Neural cell (in vitro differentiated cells): ENCODE measurements at regions not wholly inside any gene's neighbourhood (a gene's known extent, or its start where the extent isn't known, plus 50 kb on each side); places are given as distances from the start of the nearest gene placed in this dataset.

Experiments used
- H2AFZ ChIP-seq: fragments of 200-600, 300-800 bp; sonication (generic), shearing (Covaris generic); 2 replicates; pipeline ENCODE4 v1.6.0; 2014; ENCODE audit warnings: low read depth, mild to moderate bottlenecking, antibody characterized with exemption, low read length, moderate library complexity
- H3F3A ChIP-seq: fragments of 200-600 bp; shearing (Covaris generic); 2 replicates; pipeline ENCODE4 v1.6.1; 2016; ENCODE audit warnings: mild to moderate bottlenecking, moderate library complexity, mixed read lengths, antibody characterized with exemption, low read length; ENCODE audit not compliant: insufficient read depth, poor library complexity, severe bottlenecking
- H3K27ac ChIP-seq: fragments of 200-600, 300-800 bp; sonication (generic), shearing (Covaris generic); 2 replicates; pipeline ENCODE4 v1.5.1; 2014; ENCODE audit warnings: mild to moderate bottlenecking, low read length, moderate library complexity
- H3K27me3 ChIP-seq: fragments of 300-800, 200-600 bp; sonication (generic), shearing (Covaris generic); 2 replicates; pipeline ENCODE4 v1.6.0; 2014; ENCODE audit warnings: mild to moderate bottlenecking, low read depth, low read length, moderate library complexity; ENCODE audit not compliant: insufficient read depth
- H3K36me3 ChIP-seq: fragments of 300-800, 200-600 bp; sonication (generic), shearing (Covaris generic); 2 replicates; pipeline ENCODE4 v1.5.1; 2014; ENCODE audit warnings: mild to moderate bottlenecking, antibody characterized with exemption, low read length, moderate library complexity; ENCODE audit not compliant: insufficient read depth
- H3K4me2 ChIP-seq: fragments of 300-800, 200-600 bp; sonication (generic), shearing (Covaris generic); 2 replicates; pipeline ENCODE4 v1.6.0; 2014; ENCODE audit warnings: mild to moderate bottlenecking, low read length
- H3K4me3 ChIP-seq: fragments of 300-800, 200-600 bp; sonication (generic), shearing (Covaris generic); 2 replicates; pipeline ENCODE4 v1.5.1; 2014; ENCODE audit warnings: mild to moderate bottlenecking, low read length, moderate library complexity
- H3K79me2 ChIP-seq: fragments of 200-600 bp; shearing (Covaris generic); replicated peaks from 2 replicates; pipeline ENCODE4 v1.6.0; 2014; ENCODE audit warnings: mild to moderate bottlenecking, low read length, moderate library complexity; ENCODE audit not compliant: insufficient read depth
- H3K9ac ChIP-seq: fragments of 300-800, 200-600 bp; sonication (generic), shearing (Covaris generic); 2 replicates; pipeline ENCODE4 v1.6.1; 2016; ENCODE audit warnings: mild to moderate bottlenecking, low read length, mixed read lengths
- H3K9me2 ChIP-seq: fragments of 200-600 bp; shearing (Covaris generic); 2 replicates; pipeline ENCODE4 v1.6.1; 2016; ENCODE audit warnings: mild to moderate bottlenecking, low read length, mixed read lengths; ENCODE audit not compliant: insufficient read depth
- H3K9me3 ChIP-seq: fragments of 200-600, 300-800 bp; sonication (generic), shearing (Covaris generic); 2 replicates; pipeline ENCODE4 v1.6.1; 2016; ENCODE audit warnings: mild to moderate bottlenecking, mixed run types, low read length, moderate library complexity, mixed read lengths
- H4K20me1 ChIP-seq: fragments of 200-600 bp; shearing (Covaris generic); 2 replicates; pipeline ENCODE4 v1.6.1; 2016; ENCODE audit warnings: mild to moderate bottlenecking, mixed run types; ENCODE audit not compliant: insufficient read depth
- CTCF ChIP-seq: fragments of 450-650 bp; IDR thresholded peaks from 2 replicates; pipeline ENCODE4 v1.5.1; 2014; ENCODE audit warnings: antibody characterized with exemption, mild to moderate bottlenecking, moderate library complexity; ENCODE audit not compliant: poor library complexity, severe bottlenecking
- EP300 ChIP-seq: fragments of 450-650 bp; conservative IDR thresholded peaks from 2 replicates; pipeline ENCODE4 v1.6.1; 2014; ENCODE audit warnings: antibody characterized with exemption, mild to moderate bottlenecking, moderate library complexity; ENCODE audit not compliant: poor library complexity, severe bottlenecking
- EZH2 ChIP-seq: fragments of 200-600, 300-800 bp; shearing (Covaris generic), sonication (generic); IDR thresholded peaks from 2 replicates; pipeline ENCODE4 v1.6.1; 2014; ENCODE audit warnings: antibody characterized with exemption, low read length, borderline replicate concordance, mild to moderate bottlenecking; ENCODE audit not compliant: insufficient read depth, poor library complexity, severe bottlenecking
- MXI1 ChIP-seq: fragments of 450-650 bp; conservative IDR thresholded peaks from 2 replicates; pipeline ENCODE4 v1.6.1; 2014; ENCODE audit warnings: antibody characterized with exemption, mild to moderate bottlenecking; ENCODE audit not compliant: poor library complexity, severe bottlenecking
- POLR2AphosphoS5 ChIP-seq: IDR thresholded peaks from 2 replicates; pipeline ENCODE4 v1.6.1; 2012
- RAD21 ChIP-seq: fragments of 450-650 bp; conservative IDR thresholded peaks from 2 replicates; pipeline ENCODE4 v1.6.1; 2014; ENCODE audit warnings: antibody characterized with exemption, mild to moderate bottlenecking, moderate library complexity
- SMC3 ChIP-seq: fragments of 450-650 bp; conservative IDR thresholded peaks from 2 replicates; pipeline ENCODE4 v1.6.1; 2014; ENCODE audit warnings: antibody characterized with exemption, mild to moderate bottlenecking, moderate library complexity; ENCODE audit not compliant: poor library complexity
- TAF1 ChIP-seq: IDR thresholded peaks from 2 replicates; pipeline ENCODE4 v1.6.1; 2012; ENCODE audit warnings: low read depth
- TF ChIP-seq, protein P1 (sequence below): IDR thresholded peaks from 2 replicates; pipeline ENCODE4 v1.6.1; 2012; ENCODE audit warnings: borderline replicate concordance

- Histone ChIP-seq H2AFZ (no peak overlapping the region), H3K27ac (no peak overlapping the region), H3K79me2 (no peaks in the 10 kb centered on the region), H3K9ac (no peak overlapping the region), H3F3A (no peaks in the 10 kb centered on the region), H4K20me1 (no peaks in the 10 kb centered on the region), H3K36me3 (no peaks in the 10 kb centered on the region), H3K4me3 (no peak overlapping the region), H3K4me2 (no peak overlapping the region), H3K27me3 (no peaks in the 10 kb centered on the region), H3K9me3 (no peaks in the 10 kb centered on the region), H3K9me2 (no peaks in the 10 kb centered on the region)
- TF ChIP-seq POLR2AphosphoS5 (no peak), CTCF (no peak), RAD21 (no peak), EZH2 (no peak), TAF1 (no peak)
- TF ChIP-seq, protein P1, sequence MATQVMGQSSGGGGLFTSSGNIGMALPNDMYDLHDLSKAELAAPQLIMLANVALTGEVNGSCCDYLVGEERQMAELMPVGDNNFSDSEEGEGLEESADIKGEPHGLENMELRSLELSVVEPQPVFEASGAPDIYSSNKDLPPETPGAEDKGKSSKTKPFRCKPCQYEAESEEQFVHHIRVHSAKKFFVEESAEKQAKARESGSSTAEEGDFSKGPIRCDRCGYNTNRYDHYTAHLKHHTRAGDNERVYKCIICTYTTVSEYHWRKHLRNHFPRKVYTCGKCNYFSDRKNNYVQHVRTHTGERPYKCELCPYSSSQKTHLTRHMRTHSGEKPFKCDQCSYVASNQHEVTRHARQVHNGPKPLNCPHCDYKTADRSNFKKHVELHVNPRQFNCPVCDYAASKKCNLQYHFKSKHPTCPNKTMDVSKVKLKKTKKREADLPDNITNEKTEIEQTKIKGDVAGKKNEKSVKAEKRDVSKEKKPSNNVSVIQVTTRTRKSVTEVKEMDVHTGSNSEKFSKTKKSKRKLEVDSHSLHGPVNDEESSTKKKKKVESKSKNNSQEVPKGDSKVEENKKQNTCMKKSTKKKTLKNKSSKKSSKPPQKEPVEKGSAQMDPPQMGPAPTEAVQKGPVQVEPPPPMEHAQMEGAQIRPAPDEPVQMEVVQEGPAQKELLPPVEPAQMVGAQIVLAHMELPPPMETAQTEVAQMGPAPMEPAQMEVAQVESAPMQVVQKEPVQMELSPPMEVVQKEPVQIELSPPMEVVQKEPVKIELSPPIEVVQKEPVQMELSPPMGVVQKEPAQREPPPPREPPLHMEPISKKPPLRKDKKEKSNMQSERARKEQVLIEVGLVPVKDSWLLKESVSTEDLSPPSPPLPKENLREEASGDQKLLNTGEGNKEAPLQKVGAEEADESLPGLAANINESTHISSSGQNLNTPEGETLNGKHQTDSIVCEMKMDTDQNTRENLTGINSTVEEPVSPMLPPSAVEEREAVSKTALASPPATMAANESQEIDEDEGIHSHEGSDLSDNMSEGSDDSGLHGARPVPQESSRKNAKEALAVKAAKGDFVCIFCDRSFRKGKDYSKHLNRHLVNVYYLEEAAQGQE = no peak
Measured at GRCh38 chr7:1300636-1301035, 68.0 kb downstream of the UNCX start.

- TF ChIP-seq MXI1 (no peak), RAD21 (no peak), TAF1 (no peak), SMC3 (no peak), CTCF (no peak), EZH2 (no peak), EP300 (no peak), POLR2AphosphoS5 (no peak)
- TF ChIP-seq, protein P1 = no peak
- Histone ChIP-seq H3K27ac (no peak overlapping the region), H4K20me1 (no peaks in the 10 kb centered on the region), H3K4me3 (no peak overlapping the region), H3K36me3 (no peaks in the 10 kb centered on the region), H3K9me2 (no peaks in the 10 kb centered on the region), H2AFZ (no peak overlapping the region), H3K9me3 (no peaks in the 10 kb centered on the region), H3K79me2 (no peaks in the 10 kb centered on the region), H3F3A (no peaks in the 10 kb centered on the region), H3K4me2 (no peak overlapping the region), H3K9ac (no peak overlapping the region), H3K27me3 (no peaks in the 10 kb centered on the region)
Measured at GRCh38 chr7:1301054-1301881, 68.6 kb downstream of the UNCX start.
